Cardiac fibroblast (primary cell): ENCODE measurements at regions not wholly inside any gene's neighbourhood (a gene's known extent, or its start where the extent isn't known, plus 50 kb on each side); places are given as distances from the start of the nearest gene placed in this dataset.

ENCODE experiments used
- DNase-seq, 2 donors: peaks; one replicate each; pipeline versions ENCODE4 v3.0.0 to v3.0.0-alpha.2; 2010; ENCODE audit warnings: low read depth in 2 of 2
- H3K4me3 ChIP-seq, 2 donors: replicated peaks in 1 of 2; 1 replicate in 1 of 2; 2 replicates in 1 of 2; pipeline ENCODE4 v1.5.1; 2011; ENCODE audit warnings: low read depth in 2 of 2, low read length in 2 of 2, mild to moderate bottlenecking in 2 of 2, moderate library complexity in 1 of 2
- TF ChIP-seq, protein P1 (sequence below): IDR thresholded peaks from one replicate; pipeline ENCODE4 v1.5.1; 2011; ENCODE audit warnings: low read depth, mild to moderate bottlenecking, low read length, inconsistent platforms

DNA sequence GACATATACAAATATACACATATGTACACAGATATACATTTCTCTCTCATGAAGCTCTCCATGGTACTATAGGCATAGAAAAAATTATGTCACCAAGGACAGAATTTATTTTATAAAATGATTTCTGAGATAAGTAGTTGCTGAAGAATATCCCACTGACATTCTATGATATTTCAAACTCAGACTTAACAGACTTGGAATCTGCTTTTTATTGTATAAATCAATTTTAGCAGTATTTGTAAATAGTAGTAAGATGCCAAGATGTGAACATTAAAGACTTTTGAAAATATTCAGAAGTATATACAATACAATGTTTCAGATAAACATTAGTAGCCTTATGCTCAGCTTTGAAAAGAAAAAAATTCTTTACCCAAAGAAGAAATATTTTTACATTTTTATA is 107.4 kb upstream of the ARGLU1 start:
- TF ChIP-seq, protein P1, sequence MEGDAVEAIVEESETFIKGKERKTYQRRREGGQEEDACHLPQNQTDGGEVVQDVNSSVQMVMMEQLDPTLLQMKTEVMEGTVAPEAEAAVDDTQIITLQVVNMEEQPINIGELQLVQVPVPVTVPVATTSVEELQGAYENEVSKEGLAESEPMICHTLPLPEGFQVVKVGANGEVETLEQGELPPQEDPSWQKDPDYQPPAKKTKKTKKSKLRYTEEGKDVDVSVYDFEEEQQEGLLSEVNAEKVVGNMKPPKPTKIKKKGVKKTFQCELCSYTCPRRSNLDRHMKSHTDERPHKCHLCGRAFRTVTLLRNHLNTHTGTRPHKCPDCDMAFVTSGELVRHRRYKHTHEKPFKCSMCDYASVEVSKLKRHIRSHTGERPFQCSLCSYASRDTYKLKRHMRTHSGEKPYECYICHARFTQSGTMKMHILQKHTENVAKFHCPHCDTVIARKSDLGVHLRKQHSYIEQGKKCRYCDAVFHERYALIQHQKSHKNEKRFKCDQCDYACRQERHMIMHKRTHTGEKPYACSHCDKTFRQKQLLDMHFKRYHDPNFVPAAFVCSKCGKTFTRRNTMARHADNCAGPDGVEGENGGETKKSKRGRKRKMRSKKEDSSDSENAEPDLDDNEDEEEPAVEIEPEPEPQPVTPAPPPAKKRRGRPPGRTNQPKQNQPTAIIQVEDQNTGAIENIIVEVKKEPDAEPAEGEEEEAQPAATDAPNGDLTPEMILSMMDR, result no peak
- H3K4me3 ChIP-seq, result no peak overlapping the region
- DNase-seq, result no peak

DNA sequence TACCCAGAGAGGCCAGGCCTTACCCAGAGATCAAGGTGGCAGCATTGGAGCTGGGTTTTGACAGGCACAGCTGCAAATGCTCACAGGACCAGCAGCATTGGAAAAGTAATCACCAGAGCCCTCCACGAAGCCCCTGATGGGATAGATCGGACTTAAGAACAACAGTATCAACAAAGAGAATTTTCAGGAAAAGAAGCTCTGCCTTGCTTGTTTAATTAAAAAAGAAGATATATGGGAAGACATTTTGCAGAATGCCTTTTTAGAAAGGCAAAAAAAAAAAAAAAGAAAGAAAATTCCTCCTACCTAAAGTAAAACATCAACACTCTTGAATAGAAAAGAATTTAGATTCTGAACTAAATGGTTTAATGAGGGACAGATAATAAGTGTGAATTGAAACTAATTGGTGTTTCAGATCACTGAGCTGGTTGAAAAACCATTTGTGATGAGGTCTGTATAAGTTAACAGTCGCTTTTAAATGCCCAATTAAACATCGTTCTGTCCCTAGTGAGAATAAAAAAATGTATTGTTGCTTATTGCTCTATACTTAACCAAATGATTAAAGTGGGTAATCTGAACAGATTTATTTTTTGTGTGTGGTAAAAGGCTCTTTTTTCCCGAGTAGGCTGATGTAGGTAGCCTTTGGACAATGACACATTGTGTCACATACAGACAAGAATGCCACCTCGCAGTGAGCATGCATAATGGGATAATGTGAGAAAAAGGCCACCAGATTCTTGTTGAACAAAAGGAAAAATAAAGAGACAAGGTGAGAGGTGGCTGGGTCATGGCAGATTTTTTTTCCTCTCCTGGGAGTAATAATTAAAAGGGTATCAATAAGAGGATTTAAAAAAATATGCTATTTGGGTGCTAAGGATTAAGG is 93.0 kb upstream of the ARGLU1 start:
- no peak overlapping the region for H3K4me3 ChIP-seq
- TF ChIP-seq, protein P1, result no peak
- no peak for DNase-seq

DNA sequence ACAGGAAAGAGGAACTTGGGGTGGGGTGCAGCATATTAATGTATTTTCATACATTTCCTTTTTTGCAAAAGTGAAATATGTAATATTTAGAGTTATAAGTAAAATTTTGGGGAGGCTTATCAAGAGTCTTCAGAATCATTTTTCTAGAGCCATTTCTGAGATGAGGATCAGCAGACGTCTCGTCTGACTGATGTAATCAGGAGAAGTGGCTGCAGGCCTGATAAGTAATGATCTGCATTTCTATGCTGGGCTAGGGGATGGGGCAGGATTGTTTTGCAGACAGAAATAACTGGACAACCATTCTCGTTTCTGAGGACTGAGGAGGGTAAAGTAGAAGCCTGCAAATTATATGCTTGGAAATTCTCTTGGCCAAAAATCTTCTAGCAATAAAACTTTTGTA is 89.2 kb upstream of the ARGLU1 start:
- no peak overlapping the region for H3K4me3 ChIP-seq
- DNase-seq, result no peak
- TF ChIP-seq, protein P1, result no peak

DNA sequence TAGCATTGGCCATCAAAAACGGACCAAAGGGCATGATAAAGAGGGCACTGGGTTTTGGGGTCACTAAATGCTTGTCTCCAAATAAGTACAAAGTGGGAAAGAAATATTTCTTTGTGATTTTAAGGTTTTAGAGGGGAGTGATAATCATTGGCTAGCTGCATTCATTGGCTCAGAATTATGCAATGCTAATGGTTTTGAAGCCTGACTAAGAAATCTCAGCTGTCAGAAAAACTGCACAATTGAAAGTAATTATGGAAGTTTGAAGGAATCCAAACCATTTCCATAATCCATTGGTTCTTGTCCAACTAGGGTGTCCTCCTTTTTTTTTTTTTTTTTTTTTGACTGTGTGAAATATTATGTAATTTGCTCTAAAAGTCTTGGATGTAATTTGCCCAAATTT is 88.2 kb upstream of the ARGLU1 start:
- H3K4me3 ChIP-seq, result no peak overlapping the region
- TF ChIP-seq, protein P1, result no peak
- no peak for DNase-seq

DNA sequence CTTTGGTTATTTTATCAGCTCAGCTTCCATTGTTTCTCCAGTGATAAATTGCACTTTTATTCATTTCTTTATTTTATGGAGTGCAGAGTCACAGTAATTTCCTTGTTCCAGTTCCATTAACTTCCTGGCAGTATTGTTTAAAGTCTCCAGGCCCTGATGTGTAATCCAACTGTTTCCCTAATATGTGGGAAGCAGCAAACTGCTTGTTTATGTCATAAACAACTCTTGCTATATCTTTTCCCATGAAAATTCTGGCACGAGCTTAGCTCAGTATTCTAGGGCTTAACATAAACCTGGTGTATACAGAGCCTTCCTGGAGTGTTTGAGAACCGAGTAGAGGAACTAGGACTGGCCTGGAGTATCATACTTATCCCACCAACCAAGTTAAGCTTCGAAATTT is 83.5 kb upstream of the ARGLU1 start:
- no peak overlapping the region for H3K4me3 ChIP-seq
- TF ChIP-seq, protein P1, result no peak
- DNase-seq, result no peak

DNA sequence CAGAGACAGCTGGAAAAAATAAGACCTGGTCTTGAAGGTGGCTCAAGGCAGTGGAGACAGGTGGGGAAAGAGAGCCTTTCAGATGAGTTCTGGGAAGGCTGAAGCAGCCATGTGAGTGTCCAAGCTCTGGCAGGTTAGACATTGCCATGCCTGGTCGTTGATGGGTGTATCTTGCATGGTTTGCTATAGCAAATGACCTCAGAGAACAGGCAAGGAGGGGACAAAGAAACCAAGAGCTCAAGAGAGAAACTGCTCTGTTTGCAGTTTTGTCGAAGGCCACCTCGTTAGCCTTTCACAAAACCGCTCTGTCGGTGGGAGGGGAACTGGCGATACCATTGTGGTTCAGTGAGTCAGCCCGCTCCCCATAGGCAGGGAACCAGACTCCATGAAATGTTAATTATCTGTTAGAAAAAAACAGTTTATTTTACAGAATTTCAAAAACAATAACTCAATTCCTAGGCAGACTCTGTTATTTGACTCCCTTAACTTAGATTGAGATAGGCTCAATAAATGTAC is 82.8 kb upstream of the ARGLU1 start:
- DNase-seq, result no peak
- no peak overlapping the region for H3K4me3 ChIP-seq
- TF ChIP-seq, protein P1, result no peak
